ACC112 (cell line): ENCODE measurements at regions not wholly inside any gene's neighbourhood (a gene's known extent, or its start where the extent isn't known, plus 50 kb on each side); places are given as distances from the start of the nearest gene placed in this dataset.

Experiments
- H2AFZ ChIP-seq: fragments of 200-600 bp; sonication (generic); one replicate; pipeline ENCODE4 v1.6.0; 2017; ENCODE audit warnings: antibody characterized with exemption, low read length; ENCODE audit not compliant: unreplicated experiment
- H3K27ac ChIP-seq: fragments of 200-600 bp; sonication (generic); 2 replicates; pipeline ENCODE4 v1.5.1; 2014; ENCODE audit warnings: low read depth, mild to moderate bottlenecking, antibody characterized with exemption, low read length, moderate library complexity
- H3K27me3 ChIP-seq: fragments of 200-600 bp; sonication (generic); 2 replicates; pipeline ENCODE4 v1.6.1; 2014; ENCODE audit warnings: mild to moderate bottlenecking, antibody characterized with exemption, low read length, moderate library complexity, mixed read lengths; ENCODE audit not compliant: insufficient read depth
- H3K36me3 ChIP-seq: fragments of 200-600 bp; sonication (generic); 2 replicates; pipeline ENCODE4 v1.6.1; 2016; ENCODE audit warnings: mild to moderate bottlenecking, antibody characterized with exemption, low read length, moderate library complexity, mixed read lengths; ENCODE audit not compliant: insufficient read depth
- H3K4me1 ChIP-seq: fragments of 200-600 bp; sonication (generic); one replicate; pipeline ENCODE4 v1.6.1; 2016; ENCODE audit warnings: low read length, mixed read lengths; ENCODE audit not compliant: insufficient read depth, unreplicated experiment, control insufficient read depth
- H3K4me3 ChIP-seq: fragments of 200-600 bp; sonication (generic); 2 replicates; pipeline ENCODE4 v1.5.1; 2014; ENCODE audit warnings: mild to moderate bottlenecking, low read depth, low read length
- H3K79me2 ChIP-seq: fragments of 200-600 bp; sonication (generic); one replicate; pipeline ENCODE4 v1.6.0; 2016; ENCODE audit warnings: low read length; ENCODE audit not compliant: control insufficient read depth, unreplicated experiment, insufficient read depth

DNA sequence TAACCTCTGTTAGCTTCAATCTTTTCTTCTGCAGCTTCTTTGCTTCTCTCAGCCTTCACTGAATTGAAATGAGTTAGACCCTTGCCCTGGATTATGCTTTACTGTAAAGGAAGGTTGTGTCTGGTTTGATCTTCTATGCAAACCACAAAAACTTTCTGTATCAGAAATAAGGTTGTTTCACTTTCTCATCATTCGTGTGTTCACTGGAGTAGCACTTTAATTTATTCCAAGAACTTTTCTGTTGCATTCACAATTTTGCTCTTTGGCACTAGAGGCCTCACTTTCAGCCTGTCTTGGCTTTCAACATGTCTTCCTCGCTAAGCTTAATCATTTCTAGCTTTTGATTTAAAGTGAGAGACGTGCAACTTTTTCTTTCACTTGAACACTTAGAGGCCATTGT is 365.3 kb downstream of the TDRD15 start:
- no peaks in the 10 kb centered on the region for H3K79me2 ChIP-seq
- no peaks in the 10 kb centered on the region for H3K4me1 ChIP-seq
- no peak overlapping the region for H2AFZ ChIP-seq
- no peaks in the 10 kb centered on the region for H3K36me3 ChIP-seq
- H3K27ac ChIP-seq, result no peak overlapping the region
- no peak overlapping the region for H3K4me3 ChIP-seq
- H3K27me3 ChIP-seq, result no peaks in the 10 kb centered on the region

- no peak overlapping the region for H3K4me3 ChIP-seq
- H3K79me2 ChIP-seq, result no peaks in the 10 kb centered on the region
- no peak overlapping the region for H3K27ac ChIP-seq
- no peaks in the 10 kb centered on the region for H3K36me3 ChIP-seq
- H3K27me3 ChIP-seq, result no peaks in the 10 kb centered on the region
- no peaks in the 10 kb centered on the region for H3K4me1 ChIP-seq
- H2AFZ ChIP-seq, result no peak overlapping the region
These were observed 374.2 kb downstream of the TDRD15 start for GRCh38 chr2:21498016-21498415.

GRCh38 chr2:21500401-21500945 is 376.7 kb downstream of the TDRD15 start:
- Histone ChIP-seq H3K4me1 (no peaks in the 10 kb centered on the region), H3K79me2 (no peaks in the 10 kb centered on the region), H3K36me3 (no peaks in the 10 kb centered on the region), H3K4me3 (no peak overlapping the region), H2AFZ (no peak overlapping the region), H3K27ac (no peak overlapping the region), H3K27me3 (no peaks in the 10 kb centered on the region)

- Histone ChIP-seq H3K4me1 (no peaks in the 10 kb centered on the region), H3K27me3 (no peaks in the 10 kb centered on the region), H3K4me3 (no peak overlapping the region), H2AFZ (no peak overlapping the region), H3K36me3 (no peaks in the 10 kb centered on the region), H3K27ac (no peak overlapping the region), H3K79me2 (no peaks in the 10 kb centered on the region)
These were observed 377.7 kb downstream of the TDRD15 start for GRCh38 chr2:21501376-21502027.

- H3K27me3 ChIP-seq, result no peaks in the 10 kb centered on the region
- no peak overlapping the region for H3K27ac ChIP-seq
- no peak overlapping the region for H3K4me3 ChIP-seq
- no peaks in the 10 kb centered on the region for H3K36me3 ChIP-seq
- no peaks in the 10 kb centered on the region for H3K79me2 ChIP-seq
- no peaks in the 10 kb centered on the region for H3K4me1 ChIP-seq
- no peak overlapping the region for H2AFZ ChIP-seq
These were observed 392.1 kb downstream of the TDRD15 start for GRCh38 chr2:21515903-21516302.

GRCh38 chr2:21519412-21519811 is 395.6 kb downstream of the TDRD15 start:
- Histone ChIP-seq H3K4me3 (no peak overlapping the region), H3K27me3 (no peaks in the 10 kb centered on the region), H3K79me2 (no peaks in the 10 kb centered on the region), H3K4me1 (no peaks in the 10 kb centered on the region), H3K36me3 (no peaks in the 10 kb centered on the region), H2AFZ (no peak overlapping the region), H3K27ac (no peak overlapping the region)

- Histone ChIP-seq H2AFZ (no peak overlapping the region), H3K4me3 (no peak overlapping the region), H3K4me1 (no peaks in the 10 kb centered on the region), H3K27ac (no peak overlapping the region), H3K79me2 (no peaks in the 10 kb centered on the region), H3K27me3 (no peaks in the 10 kb centered on the region), H3K36me3 (no peaks in the 10 kb centered on the region)
These were observed 396.1 kb downstream of the TDRD15 start for GRCh38 chr2:21519821-21520220.

GRCh38 chr2:21535826-21536225 is 412.1 kb downstream of the TDRD15 start:
- H3K4me3 ChIP-seq, result no peak overlapping the region
- H3K27ac ChIP-seq, result no peak overlapping the region
- H3K4me1 ChIP-seq, result no peaks in the 10 kb centered on the region
- no peaks in the 10 kb centered on the region for H3K36me3 ChIP-seq
- no peak overlapping the region for H2AFZ ChIP-seq
- no peaks in the 10 kb centered on the region for H3K27me3 ChIP-seq
- H3K79me2 ChIP-seq, result no peaks in the 10 kb centered on the region

DNA sequence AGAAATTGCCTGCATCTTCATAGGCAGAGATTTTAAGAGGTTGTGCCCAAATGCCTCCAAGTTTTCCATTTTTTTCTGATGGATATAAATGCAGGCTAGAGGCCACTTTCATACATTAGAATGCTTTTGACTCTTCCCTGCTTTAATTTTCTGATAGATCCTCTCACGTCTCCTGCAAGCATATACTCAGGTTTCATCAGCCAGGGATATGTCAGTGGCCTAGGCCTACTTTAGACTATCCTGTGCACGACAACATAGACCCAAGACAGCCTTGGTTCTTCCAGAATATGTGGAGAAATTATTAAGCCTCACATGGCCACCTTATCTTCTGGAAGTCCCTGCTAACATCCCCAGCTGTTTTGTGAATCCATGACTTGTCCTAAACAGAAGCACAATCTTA is 415.9 kb downstream of the TDRD15 start:
- H3K27me3 ChIP-seq, result no peaks in the 10 kb centered on the region
- no peak overlapping the region for H2AFZ ChIP-seq
- no peaks in the 10 kb centered on the region for H3K79me2 ChIP-seq
- H3K4me3 ChIP-seq, result no peak overlapping the region
- H3K27ac ChIP-seq, result no peak overlapping the region
- no peaks in the 10 kb centered on the region for H3K36me3 ChIP-seq
- no peaks in the 10 kb centered on the region for H3K4me1 ChIP-seq

- Histone ChIP-seq H3K4me1 (no peaks in the 10 kb centered on the region), H3K36me3 (no peaks in the 10 kb centered on the region), H2AFZ (no peak overlapping the region), H3K79me2 (no peaks in the 10 kb centered on the region), H3K27ac (no peak overlapping the region), H3K4me3 (no peak overlapping the region), H3K27me3 (no peaks in the 10 kb centered on the region)
These were observed 419.9 kb downstream of the TDRD15 start for GRCh38 chr2:21543630-21544029.

DNA sequence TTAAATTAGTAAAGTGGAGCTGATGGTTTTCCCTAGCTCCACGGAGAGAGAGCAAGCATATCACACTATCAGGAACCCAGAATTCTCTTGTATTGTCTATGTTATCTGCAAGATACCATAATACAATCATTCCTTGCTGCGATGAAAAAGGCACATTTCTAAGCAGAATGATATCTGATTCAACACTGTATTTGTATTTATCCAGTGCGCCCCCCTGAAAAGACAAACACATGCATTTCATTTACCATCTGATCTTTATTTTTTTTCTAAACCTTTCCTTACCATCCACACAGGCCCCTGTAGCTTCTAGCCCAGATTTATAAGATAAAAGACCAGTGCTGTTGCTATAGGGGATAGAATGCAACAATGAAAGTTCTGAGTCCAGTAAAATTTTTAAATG is 420.6 kb downstream of the TDRD15 start:
- Histone ChIP-seq H3K36me3 (no peaks in the 10 kb centered on the region), H2AFZ (no peak overlapping the region), H3K79me2 (no peaks in the 10 kb centered on the region), H3K4me3 (no peak overlapping the region), H3K27ac (no peak overlapping the region), H3K4me1 (no peaks in the 10 kb centered on the region), H3K27me3 (no peaks in the 10 kb centered on the region)
